GM23338 (cell line): ENCODE measurements at regions not wholly inside any gene's neighbourhood (a gene's known extent, or its start where the extent isn't known, plus 50 kb on each side); places are given as distances from the start of the nearest gene placed in this dataset.

ENCODE experiments used
- ATAC-seq: fragments of 200-7000 bp; cut with Tn5 transposase; 3 replicates; pipeline ENCODE4 v1.9.1; 2020
- DNase-seq: peaks from one replicate; pipeline ENCODE4 v3.0.0-alpha.2; 2015; ENCODE audit warnings: low spot score
- H2AFZ ChIP-seq: fragments of 200-600 bp; sonication (generic); 2 replicates; pipeline ENCODE4 v1.8.0; 2016; ENCODE audit warnings: antibody characterized with exemption, mild to moderate bottlenecking, moderate library complexity
- H3F3A ChIP-seq: fragments of 200-600 bp; sonication (generic); replicated peaks from 2 replicates; pipeline ENCODE4 v1.8.0; 2017; ENCODE audit warnings: antibody characterized with exemption, mixed run types, low read depth
- H3K27ac ChIP-seq: fragments of 200-600 bp; sonication (generic); 2 replicates; pipeline ENCODE4 v1.6.1; 2016; ENCODE audit warnings: low read depth
- H3K27me3 ChIP-seq: fragments of 200-600 bp; sonication (generic); 2 replicates; pipeline ENCODE4 v1.8.0; 2016; ENCODE audit warnings: mild to moderate bottlenecking, mixed run types, moderate library complexity; ENCODE audit not compliant: insufficient read depth
- H3K36me3 ChIP-seq: fragments of 200-600 bp; sonication (generic); 2 replicates; pipeline ENCODE4 v1.8.0; 2016; ENCODE audit warnings: mild to moderate bottlenecking; ENCODE audit not compliant: insufficient read depth
- H3K4me1 ChIP-seq: fragments of 200-600 bp; sonication (generic); 2 replicates; pipeline ENCODE4 v1.8.0; 2016; ENCODE audit warnings: mild to moderate bottlenecking, moderate library complexity; ENCODE audit not compliant: insufficient read depth
- H3K4me2 ChIP-seq: fragments of 200-600 bp; sonication (generic); 2 replicates; pipeline ENCODE4 v1.7.1; 2017; ENCODE audit warnings: mixed run types
- H3K4me3 ChIP-seq: fragments of 200-600 bp; sonication (generic); 2 replicates; pipeline ENCODE4 v1.6.1; 2016; ENCODE audit warnings: mixed run types
- H3K79me2 ChIP-seq: fragments of 200-600 bp; sonication (generic); replicated peaks from 2 replicates; pipeline ENCODE4 v1.8.0; 2017; ENCODE audit warnings: mild to moderate bottlenecking; ENCODE audit not compliant: insufficient read depth
- H3K9me2 ChIP-seq: fragments of 200-600 bp; sonication (generic); 2 replicates; pipeline ENCODE4 v1.8.0; 2017; ENCODE audit not compliant: insufficient read depth
- H4K20me1 ChIP-seq: fragments of 200-600 bp; sonication (generic); replicated peaks from 2 replicates; pipeline ENCODE4 v1.8.0; 2017; ENCODE audit warnings: mild to moderate bottlenecking; ENCODE audit not compliant: insufficient read depth
- H3K27ac Mint-ChIP-seq: 2 replicates; pipeline ENCODE4 v1.8.0; 2020; ENCODE audit warnings: inconsistent platforms, mild to moderate bottlenecking, moderate library complexity, mixed read lengths
- H3K27me3 Mint-ChIP-seq: 3 replicates; pipeline ENCODE4 v1.8.0; 2022; ENCODE audit warnings: low read depth, mild to moderate bottlenecking, moderate library complexity, mixed read lengths, inconsistent platforms; ENCODE audit not compliant: insufficient read depth, poor library complexity
- H3K36me3 Mint-ChIP-seq: 3 replicates; pipeline ENCODE4 v1.8.0; 2021; ENCODE audit warnings: low read depth, mild to moderate bottlenecking, inconsistent platforms, moderate library complexity, mixed read lengths
- H3K4me1 Mint-ChIP-seq: 3 replicates; pipeline ENCODE4 v1.8.0; 2020; ENCODE audit warnings: mild to moderate bottlenecking, inconsistent platforms, mixed read lengths
- H3K4me3 Mint-ChIP-seq: 3 replicates; pipeline ENCODE4 v1.8.0; 2021; ENCODE audit warnings: moderate library complexity, mild to moderate bottlenecking, inconsistent platforms, mixed read lengths
- H3K9me3 Mint-ChIP-seq: 3 replicates; pipeline ENCODE4 v1.8.0; 2020; ENCODE audit warnings: moderate library complexity, mild to moderate bottlenecking, inconsistent platforms, mixed read lengths
- CREB1 ChIP-seq: fragments of 250-450 bp; sonication (Bioruptor Pico); IDR thresholded peaks from 2 replicates; pipeline ENCODE4 v1.5.0; 2020; ENCODE audit warnings: low read depth, mild to moderate bottlenecking, moderate library complexity
- CTCF ChIP-seq, 2 experiments: fragments of 200-600 bp in 1 of 2; sonication (generic) in 1 of 2; conservative IDR thresholded peaks; 2 replicates each; pipeline versions ENCODE4 v1.5.1 to v1.6.1; 2016 to 2017; ENCODE audit warnings: antibody characterized with exemption in 2 of 2, low read depth in 2 of 2, mild to moderate bottlenecking in 2 of 2, moderate library complexity in 1 of 2
- ETS1 ChIP-seq: IDR thresholded peaks from 2 replicates; pipeline ENCODE4 v1.6.1; 2016; ENCODE audit warnings: antibody characterized with exemption
- EZH2 ChIP-seq: fragments of 200-600 bp; sonication (generic); IDR thresholded peaks from one replicate; pipeline ENCODE4 v1.8.0; 2017; ENCODE audit warnings: antibody characterized with exemption, mild to moderate bottlenecking, low read depth; ENCODE audit not compliant: unreplicated experiment
- EZH2phosphoT487 ChIP-seq: fragments of 200-600 bp; sonication (generic); IDR thresholded peaks from one replicate; pipeline ENCODE4 v1.8.1; 2018; ENCODE audit warnings: antibody characterized with exemption; ENCODE audit not compliant: unreplicated experiment
- JUNB ChIP-seq: IDR thresholded peaks from one replicate; pipeline ENCODE4 v1.6.1; 2016; ENCODE audit warnings: antibody characterized with exemption; ENCODE audit not compliant: unreplicated experiment
- NANOG ChIP-seq: IDR thresholded peaks from 2 replicates; pipeline ENCODE4 v1.6.1; 2016; ENCODE audit warnings: antibody characterized with exemption, borderline replicate concordance
- POLR2AphosphoS5 ChIP-seq: IDR thresholded peaks from 2 replicates; pipeline ENCODE4 v1.6.1; 2016; ENCODE audit warnings: antibody characterized with exemption, low read depth
- REST ChIP-seq: IDR thresholded peaks from one replicate; pipeline ENCODE4 v1.6.1; 2018; ENCODE audit warnings: antibody characterized with exemption; ENCODE audit not compliant: unreplicated experiment
- STAT1 ChIP-seq: IDR thresholded peaks from one replicate; pipeline ENCODE4 v1.6.1; 2016; ENCODE audit warnings: antibody characterized with exemption; ENCODE audit not compliant: unreplicated experiment
- ZNF114 ChIP-seq: fragments of 250-450 bp; sonication (Bioruptor Pico); IDR thresholded peaks from 2 replicates; pipeline ENCODE4 v1.5.0; 2020; ENCODE audit warnings: mild to moderate bottlenecking, moderate library complexity
- ZNF331 ChIP-seq: fragments of 250-450 bp; sonication (Bioruptor Pico); IDR thresholded peaks from 2 replicates; pipeline ENCODE4 v1.5.0; 2020; ENCODE audit warnings: low read depth, mild to moderate bottlenecking, moderate library complexity
- ZNF462 ChIP-seq: fragments of 250-450 bp; sonication (Bioruptor Pico); IDR thresholded peaks from 2 replicates; pipeline ENCODE4 v1.5.0; 2020; ENCODE audit warnings: mild to moderate bottlenecking, moderate library complexity

GRCh38 chr3:194259982-194260766 is 91.0 kb downstream of the CPN2 start:
- TF ChIP-seq STAT1 (no peak), EZH2 (no peak), CREB1 (CRISPR knock-in tag) (no peak), ETS1 (no peak), CTCF (conservative IDR thresholded peaks at IDR 0.05; ENCODE audit: low read depth in 2 of 2) (no peak), EZH2phosphoT487 (no peak), NANOG (no peak), JUNB (no peak), ZNF331 (CRISPR knock-in tag) (no peak), ZNF114 (no peak), REST (no peak), POLR2AphosphoS5 (no peak), ZNF462 (CRISPR knock-in tag) (no peak)
- Histone ChIP-seq H3K9me2 (no peaks in the 10 kb centered on the region), H3K36me3 (no peaks in the 10 kb centered on the region; the same call in 1 of the 2 replicates), H3K27me3 (no peaks in the 10 kb centered on the region), H2AFZ (no peak overlapping the region), H3K79me2 (no peaks in the 10 kb centered on the region), H3F3A (no peaks in the 10 kb centered on the region), H3K27ac (no peak overlapping the region), H3K4me3 (no peak overlapping the region), H4K20me1 (no peaks in the 10 kb centered on the region), H3K4me2 (no peak overlapping the region), H3K4me1 (peaks cover 4% of the 10 kb centered on the region; the same call in 1 of the 2 replicates)
- Mint-ChIP-seq H3K27ac (no peak overlapping the region), H3K4me3 (no peak overlapping the region), H3K9me3 (peaks cover 10% of the 10 kb centered on the region; the same call in 2 of the 3 replicates), H3K4me1 (peaks cover 20% of the 10 kb centered on the region), H3K36me3 (0 out of 3 replicates have a peak, but pooled peaks cover 3% of the 10 kb centered on the region), H3K27me3 (peaks cover 4% of the 10 kb centered on the region)
- ATAC-seq (no peak), DNase-seq (no peak)
